ENCODE measurements at regions not wholly inside any gene's neighbourhood (a gene's known extent, or its start where the extent isn't known, plus 50 kb on each side); places are given as distances from the start of the nearest gene placed in this dataset.

GRCh38 chr5:165526357-165526756, 2020.9 kb downstream of the MAT2B start:
- H3K4me2 ChIP-seq (ENCODE audit: unreplicated experiment), result no peak overlapping the region
- in situ Hi-C loops (cut with MboI), result no loop called here

DNA sequence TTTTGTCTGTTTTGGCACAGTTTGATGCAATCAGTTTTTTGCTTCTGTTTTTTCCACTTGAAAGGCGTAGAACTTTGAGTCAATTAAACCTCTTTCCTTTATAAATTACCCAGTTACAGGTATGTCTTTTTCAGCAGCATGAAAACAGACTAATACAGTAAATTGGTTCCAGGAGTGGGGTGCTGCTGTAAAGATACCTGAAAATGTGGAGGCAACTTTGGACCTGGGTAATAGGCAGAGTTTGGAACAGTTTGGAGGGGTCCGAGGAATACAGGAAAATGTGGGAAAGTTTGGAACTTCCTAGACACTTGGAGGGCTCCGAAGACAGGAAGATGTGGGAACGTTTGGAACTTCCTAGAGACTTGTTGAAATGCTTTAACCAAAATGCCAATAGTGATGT, 2022.2 kb downstream of the MAT2B start:
- Histone ChIP-seq H3K27ac (no peak overlapping the region), H3K4me2 (ENCODE audit: unreplicated experiment) (no peak overlapping the region), H3K4me1 (ENCODE audit: insufficient read depth) (no peaks in the 10 kb centered on the region), H3K9ac (no peak overlapping the region), H3K79me2 (ENCODE audit: insufficient read depth) (no peaks in the 10 kb centered on the region), H3K36me3 (ENCODE audit: low read depth) (no peaks in the 10 kb centered on the region), H3K9me3 (ENCODE audit: low read depth) (no peaks in the 10 kb centered on the region), H2AFZ (no peak overlapping the region), H4K20me1 (ENCODE audit: insufficient read depth) (no peaks in the 10 kb centered on the region), H3K4me3 (no peak overlapping the region), H3K9me2 (ENCODE audit: insufficient read depth) (no peaks in the 10 kb centered on the region), H3K27me3 (replicated peaks; ENCODE audit: insufficient read depth) (no peaks in the 10 kb centered on the region), H3F3A (ENCODE audit: insufficient read depth) (no peaks in the 10 kb centered on the region)
- no peak for DNase-seq
- in situ Hi-C loops (cut with MboI), result no loop called here
- TF ChIP-seq EZH2 (IDR thresholded peaks at IDR 0.05; ENCODE audit: insufficient read depth, poor library complexity, severe bottlenecking), result no peak
- WGBS, 2 experiments (ENCODE audit: low coverage in 1 of 2, low lambda C conversion rate in 2 of 2, missing lambda C conversion rate in 2 of 2), result 21 to 23% methylated on average over 4 of the region's 4 CpGs

More at GRCh38 chr5:165526357-165526756, 2020.9 kb downstream of the MAT2B start:
- Histone ChIP-seq H2AFZ (no peak overlapping the region), H3K9ac (no peak overlapping the region), H3K36me3 (ENCODE audit: low read depth) (no peaks in the 10 kb centered on the region), H3K9me3 (ENCODE audit: low read depth) (no peaks in the 10 kb centered on the region), H3K27ac (no peak overlapping the region), H3K27me3 (replicated peaks; ENCODE audit: insufficient read depth) (no peaks in the 10 kb centered on the region), H3F3A (ENCODE audit: insufficient read depth) (no peaks in the 10 kb centered on the region), H3K4me1 (ENCODE audit: insufficient read depth) (no peaks in the 10 kb centered on the region), H4K20me1 (ENCODE audit: insufficient read depth) (no peaks in the 10 kb centered on the region), H3K4me3 (no peak overlapping the region), H3K9me2 (ENCODE audit: insufficient read depth) (no peaks in the 10 kb centered on the region), H3K79me2 (ENCODE audit: insufficient read depth) (no peaks in the 10 kb centered on the region)
- no peak for TF ChIP-seq EZH2phosphoT487 (IDR thresholded peaks at IDR 0.05; ENCODE audit: insufficient read depth, low read depth)
- no peak for DNase-seq
- WGBS, 2 experiments (ENCODE audit: low coverage in 1 of 2, low lambda C conversion rate in 2 of 2, missing lambda C conversion rate in 2 of 2), result 15 to 24% methylated on average over 3 of the region's 3 CpGs

- no peak overlapping the region for H3K27ac ChIP-seq
- no peaks in the 10 kb centered on the region for H4K20me1 ChIP-seq (ENCODE audit: insufficient read depth)
- H3K27me3 ChIP-seq (replicated peaks; ENCODE audit: insufficient read depth), result no peaks in the 10 kb centered on the region
- H3K9ac ChIP-seq, result no peak overlapping the region
- H3K9me3 ChIP-seq (ENCODE audit: low read depth), result no peaks in the 10 kb centered on the region
- no peaks in the 10 kb centered on the region for H3K4me1 ChIP-seq (ENCODE audit: insufficient read depth)
- H2AFZ ChIP-seq, result no peak overlapping the region
- no peak overlapping the region for H3K4me3 ChIP-seq
- H3K9me2 ChIP-seq (ENCODE audit: insufficient read depth), result no peaks in the 10 kb centered on the region
- H3K79me2 ChIP-seq (ENCODE audit: insufficient read depth), result no peaks in the 10 kb centered on the region
- H3F3A ChIP-seq (ENCODE audit: insufficient read depth), result no peaks in the 10 kb centered on the region
- in situ Hi-C loops (cut with MboI), result no loop called here
- no peak for DNase-seq
- H3K4me2 ChIP-seq (ENCODE audit: unreplicated experiment), result no peak overlapping the region
- no peaks in the 10 kb centered on the region for H3K36me3 ChIP-seq (ENCODE audit: low read depth)
- TF ChIP-seq EZH2 (IDR thresholded peaks at IDR 0.05; ENCODE audit: insufficient read depth, poor library complexity, severe bottlenecking) (no peak), EZH2phosphoT487 (IDR thresholded peaks at IDR 0.05; ENCODE audit: insufficient read depth, low read depth) (no peak)
Measured at GRCh38 chr5:165538065-165538464, 2032.6 kb downstream of the MAT2B start.

DNA sequence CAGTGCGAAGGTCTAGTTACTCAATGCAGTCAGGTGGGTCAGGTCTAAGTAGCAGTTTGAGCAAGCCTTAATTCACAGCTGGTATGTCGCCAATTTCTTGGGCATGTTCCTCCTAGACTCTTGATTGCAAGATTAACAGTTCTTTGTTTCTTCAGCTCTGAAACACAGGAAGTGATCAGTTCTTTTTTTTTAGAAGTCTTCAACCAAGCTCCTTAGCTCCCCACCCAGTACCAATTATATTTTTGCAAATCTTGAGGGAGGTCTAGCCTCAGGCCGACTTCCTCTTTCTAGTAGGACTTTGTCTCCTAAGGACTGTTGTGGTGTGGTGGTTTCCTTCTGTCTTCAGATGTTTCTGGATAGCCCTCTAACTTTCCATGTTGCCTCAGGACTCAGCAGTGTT, 2054.2 kb downstream of the MAT2B start:
- Histone ChIP-seq H3K9ac (no peak overlapping the region), H3K4me2 (ENCODE audit: unreplicated experiment) (no peak overlapping the region), H3F3A (ENCODE audit: insufficient read depth) (no peaks in the 10 kb centered on the region), H3K4me1 (ENCODE audit: insufficient read depth) (no peaks in the 10 kb centered on the region), H3K9me2 (ENCODE audit: insufficient read depth) (no peaks in the 10 kb centered on the region), H3K79me2 (ENCODE audit: insufficient read depth) (no peaks in the 10 kb centered on the region), H4K20me1 (ENCODE audit: insufficient read depth) (no peaks in the 10 kb centered on the region), H3K9me3 (ENCODE audit: low read depth) (no peaks in the 10 kb centered on the region), H3K27me3 (replicated peaks; ENCODE audit: insufficient read depth) (no peaks in the 10 kb centered on the region), H2AFZ (no peak overlapping the region), H3K27ac (no peak overlapping the region), H3K4me3 (no peak overlapping the region), H3K36me3 (ENCODE audit: low read depth) (no peaks in the 10 kb centered on the region)
- 35 to 41% methylated on average over 3 of the region's 3 CpGs for WGBS, 2 experiments (ENCODE audit: low coverage in 1 of 2, low lambda C conversion rate in 2 of 2, missing lambda C conversion rate in 2 of 2)
- in situ Hi-C loops (cut with MboI), result no loop called here
- no peak for TF ChIP-seq EZH2 (IDR thresholded peaks at IDR 0.05; ENCODE audit: insufficient read depth, poor library complexity, severe bottlenecking)
- no peak for TF ChIP-seq EZH2phosphoT487 (IDR thresholded peaks at IDR 0.05; ENCODE audit: insufficient read depth, low read depth)
- DNase-seq, result no peak

- in situ Hi-C loops (cut with MboI), result no loop called here
- H3K27ac ChIP-seq, result no peak overlapping the region
- no peak overlapping the region for H3K9ac ChIP-seq
- no peaks in the 10 kb centered on the region for H3K9me3 ChIP-seq (ENCODE audit: low read depth)
- no peak overlapping the region for H3K4me3 ChIP-seq
- no peaks in the 10 kb centered on the region for H3K9me2 ChIP-seq (ENCODE audit: insufficient read depth)
- WGBS, 2 experiments (ENCODE audit: low coverage in 1 of 2, low lambda C conversion rate in 2 of 2, missing lambda C conversion rate in 2 of 2), result 8 to 10% methylated on average over 1 of the region's 1 CpG
- no peak overlapping the region for H3K4me2 ChIP-seq (ENCODE audit: unreplicated experiment)
- no peaks in the 10 kb centered on the region for H3K36me3 ChIP-seq (ENCODE audit: low read depth)
- H3K79me2 ChIP-seq (ENCODE audit: insufficient read depth), result no peaks in the 10 kb centered on the region
- H2AFZ ChIP-seq, result no peak overlapping the region
- no peak for DNase-seq
- TF ChIP-seq EZH2phosphoT487 (IDR thresholded peaks at IDR 0.05; ENCODE audit: insufficient read depth, low read depth), result no peak
- TF ChIP-seq EZH2 (IDR thresholded peaks at IDR 0.05; ENCODE audit: insufficient read depth, poor library complexity, severe bottlenecking), result no peak
- no peaks in the 10 kb centered on the region for H4K20me1 ChIP-seq (ENCODE audit: insufficient read depth)
- H3K4me1 ChIP-seq (ENCODE audit: insufficient read depth), result no peaks in the 10 kb centered on the region
- no peaks in the 10 kb centered on the region for H3K27me3 ChIP-seq (replicated peaks; ENCODE audit: insufficient read depth)
- H3F3A ChIP-seq (ENCODE audit: insufficient read depth), result no peaks in the 10 kb centered on the region
Measured at GRCh38 chr5:165560648-165561047, 2055.2 kb downstream of the MAT2B start.
